ENCODE measurements at regions not wholly inside any gene's neighbourhood (a gene's known extent, or its start where the extent isn't known, plus 50 kb on each side); places are given as distances from the start of the nearest gene placed in this dataset.

GRCh38 chr1:88275259-88275862 is 408.7 kb upstream of the PKN2 start:
- no peak for DNase-seq

- no peak for DNase-seq
Observed at GRCh38 chr1:88276163-88276562, 407.9 kb upstream of the PKN2 start.

- no peak for DNase-seq
Observed at GRCh38 chr1:88284066-88284465, 400.0 kb upstream of the PKN2 start.

- DNase-seq = no peak
Observed at GRCh38 chr1:88284666-88285366, 399.3 kb upstream of the PKN2 start.

- DNase-seq = no peak
Observed at GRCh38 chr1:88286716-88287115, 397.4 kb upstream of the PKN2 start.

- no peak for DNase-seq
Observed at GRCh38 chr1:88288571-88288970, 395.5 kb upstream of the PKN2 start.

- DNase-seq = no peak
Observed at GRCh38 chr1:88289401-88290102, 394.5 kb upstream of the PKN2 start.

- no peak for DNase-seq
Observed at GRCh38 chr1:88291611-88292354, 392.3 kb upstream of the PKN2 start.

- no peak for DNase-seq
Observed at GRCh38 chr1:88293691-88294190, 390.3 kb upstream of the PKN2 start.

- DNase-seq = no peak
Observed at GRCh38 chr1:88296227-88296626, 387.8 kb upstream of the PKN2 start.

- no peak for DNase-seq
Observed at GRCh38 chr1:88296642-88297041, 387.4 kb upstream of the PKN2 start.

GRCh38 chr1:88298506-88298905 is 385.6 kb upstream of the PKN2 start:
- DNase-seq = no peak

- DNase-seq = no peak
Observed at GRCh38 chr1:88300752-88301263, 383.3 kb upstream of the PKN2 start.

GRCh38 chr1:88302843-88303486 is 381.1 kb upstream of the PKN2 start:
- DNase-seq = no peak

- peak; percentile 6 for DNase-seq
Observed at GRCh38 chr1:88311265-88311664, 372.8 kb upstream of the PKN2 start.

- no peak for DNase-seq
Observed at GRCh38 chr1:88311907-88312306, 372.2 kb upstream of the PKN2 start.

- no peak for DNase-seq
Observed at GRCh38 chr1:88317396-88317795, 366.7 kb upstream of the PKN2 start.

GRCh38 chr1:88318740-88319139 is 365.3 kb upstream of the PKN2 start:
- no peak for DNase-seq

GRCh38 chr1:88320291-88320690 is 363.8 kb upstream of the PKN2 start:
- no peak for DNase-seq

GRCh38 chr1:88321706-88322105 is 362.4 kb upstream of the PKN2 start:
- no peak for DNase-seq

GRCh38 chr1:88324899-88325298 is 359.2 kb upstream of the PKN2 start:
- no peak for DNase-seq
